GM12874 (cell line): ENCODE measurements at regions not wholly inside any gene's neighbourhood (a gene's known extent, or its start where the extent isn't known, plus 50 kb on each side); places are given as distances from the start of the nearest gene placed in this dataset.

Experiments
- TF ChIP-seq, protein P1 (sequence below): IDR thresholded peaks from 2 replicates; pipeline ENCODE4 v1.5.1; 2011; ENCODE audit warnings: low read depth, mild to moderate bottlenecking, control low read depth, low read length, moderate library complexity; ENCODE audit not compliant: insufficient read depth

DNA sequence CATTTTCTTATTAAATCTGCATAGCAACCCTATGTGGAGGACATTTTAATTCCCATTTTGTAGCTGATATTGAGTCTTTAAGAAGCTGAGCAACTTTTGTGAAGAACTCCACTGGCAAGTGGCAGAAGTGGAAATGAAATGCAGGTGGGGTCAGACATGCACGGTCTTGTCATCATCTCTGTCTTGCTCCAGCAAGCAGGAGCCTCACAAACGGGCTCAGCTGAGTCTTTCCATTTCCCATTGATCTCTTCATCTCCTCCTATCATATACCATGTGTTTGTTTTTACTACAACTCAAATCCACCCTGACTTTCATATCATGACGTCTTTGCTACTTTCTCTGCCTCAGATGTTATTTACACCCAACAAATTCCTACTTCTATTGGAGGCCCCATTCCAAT is 97.9 kb upstream of the TENM4 start:
- TF ChIP-seq, protein P1, sequence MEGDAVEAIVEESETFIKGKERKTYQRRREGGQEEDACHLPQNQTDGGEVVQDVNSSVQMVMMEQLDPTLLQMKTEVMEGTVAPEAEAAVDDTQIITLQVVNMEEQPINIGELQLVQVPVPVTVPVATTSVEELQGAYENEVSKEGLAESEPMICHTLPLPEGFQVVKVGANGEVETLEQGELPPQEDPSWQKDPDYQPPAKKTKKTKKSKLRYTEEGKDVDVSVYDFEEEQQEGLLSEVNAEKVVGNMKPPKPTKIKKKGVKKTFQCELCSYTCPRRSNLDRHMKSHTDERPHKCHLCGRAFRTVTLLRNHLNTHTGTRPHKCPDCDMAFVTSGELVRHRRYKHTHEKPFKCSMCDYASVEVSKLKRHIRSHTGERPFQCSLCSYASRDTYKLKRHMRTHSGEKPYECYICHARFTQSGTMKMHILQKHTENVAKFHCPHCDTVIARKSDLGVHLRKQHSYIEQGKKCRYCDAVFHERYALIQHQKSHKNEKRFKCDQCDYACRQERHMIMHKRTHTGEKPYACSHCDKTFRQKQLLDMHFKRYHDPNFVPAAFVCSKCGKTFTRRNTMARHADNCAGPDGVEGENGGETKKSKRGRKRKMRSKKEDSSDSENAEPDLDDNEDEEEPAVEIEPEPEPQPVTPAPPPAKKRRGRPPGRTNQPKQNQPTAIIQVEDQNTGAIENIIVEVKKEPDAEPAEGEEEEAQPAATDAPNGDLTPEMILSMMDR = no peak

DNA sequence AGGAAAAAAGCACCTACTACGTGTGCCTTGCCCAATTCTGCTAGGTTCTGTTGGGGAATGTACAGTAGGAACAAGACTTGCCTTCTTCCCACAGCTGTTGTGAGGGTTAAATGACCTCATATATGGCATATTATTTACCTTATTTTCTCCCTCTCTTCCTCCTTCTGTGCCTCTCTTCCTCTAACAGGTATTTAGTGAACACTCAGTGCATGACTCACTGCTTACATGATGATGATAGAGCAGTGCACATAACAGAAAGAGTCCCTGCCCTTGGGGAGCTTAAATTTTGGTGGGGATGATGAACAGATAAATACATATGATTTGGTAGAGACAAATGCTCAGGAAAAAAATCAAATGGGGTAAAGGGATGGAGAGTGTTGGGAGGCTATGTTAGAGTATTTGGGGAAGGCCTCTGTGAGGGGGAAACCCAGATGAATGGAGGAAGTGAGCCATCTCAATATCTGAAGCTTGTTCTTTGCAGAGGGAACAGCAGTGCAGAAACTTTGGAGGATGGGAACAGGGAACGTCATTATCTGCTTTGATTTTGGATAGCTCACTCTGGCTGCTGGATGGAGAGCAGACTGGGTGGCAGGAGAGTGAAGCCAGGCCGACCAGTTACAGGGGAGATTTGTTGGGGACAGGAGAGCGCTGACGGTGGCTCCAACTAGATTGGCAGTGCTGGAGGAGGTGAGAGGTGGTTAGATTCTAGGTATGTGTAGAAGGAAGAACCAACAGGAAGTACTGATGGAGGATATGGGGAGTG is 95.5 kb upstream of the TENM4 start:
- TF ChIP-seq, protein P1 = no peak

- TF ChIP-seq, protein P1 = no peak
These were observed 94.8 kb upstream of the TENM4 start for GRCh38 chr11:79535606-79536005.

GRCh38 chr11:79525257-79525656 is 84.4 kb upstream of the TENM4 start:
- TF ChIP-seq, protein P1 = no peak

DNA sequence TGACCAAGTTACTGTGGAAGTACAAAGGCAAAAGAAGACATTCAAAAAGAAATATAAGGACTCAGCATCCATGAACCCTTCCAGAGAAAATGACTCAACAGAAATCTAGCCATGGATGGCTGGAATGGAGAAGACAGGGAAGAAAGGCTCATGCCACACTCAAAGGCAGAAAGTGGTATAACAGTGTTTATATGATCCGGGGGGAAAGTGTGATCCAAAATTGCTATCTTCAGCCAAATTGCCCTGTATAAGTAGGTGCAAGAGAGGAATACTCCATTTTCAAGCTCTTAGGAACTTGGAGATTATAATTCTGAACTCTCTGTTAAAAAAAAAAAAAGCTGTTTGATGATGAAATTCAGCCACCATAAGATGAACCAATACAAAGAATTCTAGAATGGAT is 81.8 kb upstream of the TENM4 start:
- TF ChIP-seq, protein P1 = no peak

DNA sequence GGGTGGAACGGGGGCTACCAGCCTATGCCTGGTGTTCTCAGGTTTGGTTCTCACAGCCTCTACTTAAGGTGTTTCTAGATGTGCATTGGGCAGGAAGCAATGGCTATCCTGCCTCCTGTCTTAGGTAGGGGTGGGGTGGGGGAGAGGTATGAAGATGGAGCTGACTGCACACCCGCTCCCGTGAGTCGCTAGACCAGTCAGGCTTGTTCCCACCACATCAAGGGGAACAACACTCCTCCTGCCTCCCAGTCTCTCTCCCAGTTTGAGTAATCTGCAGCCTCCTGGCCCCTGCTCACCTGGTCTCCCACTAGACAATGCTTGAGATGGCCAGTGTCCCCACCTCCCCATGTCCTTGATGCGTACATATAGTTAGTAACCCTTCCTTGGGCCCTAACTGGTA is 79.3 kb upstream of the TENM4 start:
- TF ChIP-seq, protein P1 = no peak

DNA sequence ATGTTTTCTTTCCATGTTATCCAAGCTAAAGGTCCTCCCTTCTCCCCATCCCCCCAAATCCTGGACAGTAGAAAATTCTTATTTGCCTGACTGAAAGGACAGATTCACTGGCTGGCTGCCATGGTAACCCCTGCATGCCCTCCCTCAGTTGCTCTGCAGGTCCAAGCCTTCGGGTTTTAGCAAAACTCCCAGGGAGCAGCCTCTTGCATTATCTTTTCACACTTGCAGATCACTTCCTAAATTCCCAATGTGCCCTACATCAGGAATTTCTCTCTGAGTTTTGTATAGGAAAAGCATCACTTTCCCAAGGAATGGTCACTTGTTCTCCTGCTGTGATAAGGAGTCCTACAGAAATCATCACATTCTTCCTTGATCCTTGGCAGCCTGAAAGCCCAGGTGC is 75.0 kb upstream of the TENM4 start:
- TF ChIP-seq, protein P1 = no peak
